ENCODE measurements at regions not wholly inside any gene's neighbourhood (a gene's known extent, or its start where the extent isn't known, plus 50 kb on each side); places are given as distances from the start of the nearest gene placed in this dataset.

- no peak for FAIRE-seq
- no peak for DNase-seq (ENCODE audit: insufficient read length, low spot score)
- no peak for TF ChIP-seq POU2F2 (IDR thresholded peaks at IDR 0.05; ENCODE audit: low read depth, low read length)
- TF ChIP-seq PAX5 (IDR thresholded peaks at IDR 0.05; ENCODE audit: insufficient read depth, low read length, severe bottlenecking), result no peak
- no peak for TF ChIP-seq SPI1 (IDR thresholded peaks at IDR 0.05; ENCODE audit: low read depth, low read length)
- TF ChIP-seq TAF1 (IDR thresholded peaks at IDR 0.05; ENCODE audit: low read depth, low read length), result no peak
- TF ChIP-seq POLR2A (IDR thresholded peaks at IDR 0.05; ENCODE audit: low read depth, low read length), result no peak
- TF ChIP-seq POLR2AphosphoS5 (IDR thresholded peaks at IDR 0.05; ENCODE audit: low read depth, low read length), result no peak
Observed at GRCh38 chr7:83859827-83860226, 210.9 kb upstream of the SEMA3E start.

- FAIRE-seq (no peak), DNase-seq (ENCODE audit: insufficient read length, low spot score) (no peak)
- TF ChIP-seq SPI1 (IDR thresholded peaks at IDR 0.05; ENCODE audit: low read depth, low read length) (no peak), TAF1 (IDR thresholded peaks at IDR 0.05; ENCODE audit: low read depth, low read length) (no peak), POLR2AphosphoS5 (IDR thresholded peaks at IDR 0.05; ENCODE audit: low read depth, low read length) (no peak), POU2F2 (IDR thresholded peaks at IDR 0.05; ENCODE audit: low read depth, low read length) (no peak)
Observed at GRCh38 chr7:83857691-83858090, 208.8 kb upstream of the SEMA3E start.

GRCh38 chr7:83856094-83856493 lies 207.2 kb upstream of the SEMA3E start:
- TF ChIP-seq POU2F2 (IDR thresholded peaks at IDR 0.05; ENCODE audit: low read depth, low read length) (no peak), TAF1 (IDR thresholded peaks at IDR 0.05; ENCODE audit: low read depth, low read length) (no peak), SPI1 (IDR thresholded peaks at IDR 0.05; ENCODE audit: low read depth, low read length) (no peak), POLR2A (IDR thresholded peaks at IDR 0.05; ENCODE audit: low read depth, low read length) (no peak), PAX5 (IDR thresholded peaks at IDR 0.05; ENCODE audit: insufficient read depth, low read length, severe bottlenecking) (no peak), POLR2AphosphoS5 (IDR thresholded peaks at IDR 0.05; ENCODE audit: low read depth, low read length) (no peak)
- DNase-seq (ENCODE audit: insufficient read length, low spot score) (no peak), FAIRE-seq (no peak)

- DNase-seq (ENCODE audit: insufficient read length, low spot score) (no peak), FAIRE-seq (no peak)
- TF ChIP-seq POU2F2 (IDR thresholded peaks at IDR 0.05; ENCODE audit: low read depth, low read length) (no peak), SPI1 (IDR thresholded peaks at IDR 0.05; ENCODE audit: low read depth, low read length) (no peak), PAX5 (IDR thresholded peaks at IDR 0.05; ENCODE audit: insufficient read depth, low read length, severe bottlenecking) (no peak)
Observed at GRCh38 chr7:83852136-83852535, 203.2 kb upstream of the SEMA3E start.

GRCh38 chr7:83851551-83851950 lies 202.6 kb upstream of the SEMA3E start:
- DNase-seq (ENCODE audit: insufficient read length, low spot score) (no peak), FAIRE-seq (no peak)
- TF ChIP-seq SPI1 (IDR thresholded peaks at IDR 0.05; ENCODE audit: low read depth, low read length) (no peak), POLR2AphosphoS5 (IDR thresholded peaks at IDR 0.05; ENCODE audit: low read depth, low read length) (no peak), TAF1 (IDR thresholded peaks at IDR 0.05; ENCODE audit: low read depth, low read length) (no peak), PAX5 (IDR thresholded peaks at IDR 0.05; ENCODE audit: insufficient read depth, low read length, severe bottlenecking) (no peak), POU2F2 (IDR thresholded peaks at IDR 0.05; ENCODE audit: low read depth, low read length) (no peak), POLR2A (IDR thresholded peaks at IDR 0.05; ENCODE audit: low read depth, low read length) (no peak)

- FAIRE-seq (no peak), DNase-seq (ENCODE audit: insufficient read length, low spot score) (no peak)
- TF ChIP-seq SPI1 (IDR thresholded peaks at IDR 0.05; ENCODE audit: low read depth, low read length) (no peak), PAX5 (IDR thresholded peaks at IDR 0.05; ENCODE audit: insufficient read depth, low read length, severe bottlenecking) (no peak), POU2F2 (IDR thresholded peaks at IDR 0.05; ENCODE audit: low read depth, low read length) (no peak), POLR2AphosphoS5 (IDR thresholded peaks at IDR 0.05; ENCODE audit: low read depth, low read length) (no peak), TAF1 (IDR thresholded peaks at IDR 0.05; ENCODE audit: low read depth, low read length) (no peak), POLR2A (IDR thresholded peaks at IDR 0.05; ENCODE audit: low read depth, low read length) (no peak)
Observed at GRCh38 chr7:83850941-83851340, 202.0 kb upstream of the SEMA3E start.

- no peak for TF ChIP-seq POLR2A (IDR thresholded peaks at IDR 0.05; ENCODE audit: low read depth, low read length)
- no peak for TF ChIP-seq POU2F2 (IDR thresholded peaks at IDR 0.05; ENCODE audit: low read depth, low read length)
- TF ChIP-seq PAX5 (IDR thresholded peaks at IDR 0.05; ENCODE audit: insufficient read depth, low read length, severe bottlenecking), result no peak
- TF ChIP-seq SPI1 (IDR thresholded peaks at IDR 0.05; ENCODE audit: low read depth, low read length), result no peak
- no peak for TF ChIP-seq TAF1 (IDR thresholded peaks at IDR 0.05; ENCODE audit: low read depth, low read length)
- no peak for TF ChIP-seq POLR2AphosphoS5 (IDR thresholded peaks at IDR 0.05; ENCODE audit: low read depth, low read length)
- no peak for FAIRE-seq
- DNase-seq (ENCODE audit: insufficient read length, low spot score), result no peak
Observed at GRCh38 chr7:83850125-83850524, 201.2 kb upstream of the SEMA3E start.

- no peak for FAIRE-seq
Observed at GRCh38 chr7:83849131-83849530, 200.2 kb upstream of the SEMA3E start.

GRCh38 chr7:83842894-83843293 lies 194.0 kb upstream of the SEMA3E start:
- DNase-seq (ENCODE audit: insufficient read length, low spot score) (no peak), FAIRE-seq (no peak)
- TF ChIP-seq PAX5 (IDR thresholded peaks at IDR 0.05; ENCODE audit: insufficient read depth, low read length, severe bottlenecking) (no peak), POU2F2 (IDR thresholded peaks at IDR 0.05; ENCODE audit: low read depth, low read length) (no peak), TAF1 (IDR thresholded peaks at IDR 0.05; ENCODE audit: low read depth, low read length) (no peak), POLR2A (IDR thresholded peaks at IDR 0.05; ENCODE audit: low read depth, low read length) (no peak), POLR2AphosphoS5 (IDR thresholded peaks at IDR 0.05; ENCODE audit: low read depth, low read length) (no peak), SPI1 (IDR thresholded peaks at IDR 0.05; ENCODE audit: low read depth, low read length) (no peak)

More at GRCh38 chr7:83849131-83849530, 200.2 kb upstream of the SEMA3E start:
- no peak for DNase-seq (ENCODE audit: insufficient read length, low spot score)
- TF ChIP-seq POLR2AphosphoS5 (IDR thresholded peaks at IDR 0.05; ENCODE audit: low read depth, low read length), result no peak
- no peak for TF ChIP-seq POU2F2 (IDR thresholded peaks at IDR 0.05; ENCODE audit: low read depth, low read length)
- no peak for TF ChIP-seq TAF1 (IDR thresholded peaks at IDR 0.05; ENCODE audit: low read depth, low read length)
- TF ChIP-seq SPI1 (IDR thresholded peaks at IDR 0.05; ENCODE audit: low read depth, low read length), result no peak
- no peak for TF ChIP-seq PAX5 (IDR thresholded peaks at IDR 0.05; ENCODE audit: insufficient read depth, low read length, severe bottlenecking)
- TF ChIP-seq POLR2A (IDR thresholded peaks at IDR 0.05; ENCODE audit: low read depth, low read length), result no peak

- DNase-seq (ENCODE audit: insufficient read length, low spot score), result no peak
- TF ChIP-seq POLR2AphosphoS5 (IDR thresholded peaks at IDR 0.05; ENCODE audit: low read depth, low read length) (no peak), POLR2A (IDR thresholded peaks at IDR 0.05; ENCODE audit: low read depth, low read length) (no peak), POU2F2 (IDR thresholded peaks at IDR 0.05; ENCODE audit: low read depth, low read length) (no peak), TAF1 (IDR thresholded peaks at IDR 0.05; ENCODE audit: low read depth, low read length) (no peak), PAX5 (IDR thresholded peaks at IDR 0.05; ENCODE audit: insufficient read depth, low read length, severe bottlenecking) (no peak), SPI1 (IDR thresholded peaks at IDR 0.05; ENCODE audit: low read depth, low read length) (no peak)
- FAIRE-seq, result no peak
Observed at GRCh38 chr7:83837683-83838082, 188.7 kb upstream of the SEMA3E start.

Measured in GM12891 (cell line).